ENCODE measurements at regions not wholly inside any gene's neighbourhood (a gene's known extent, or its start where the extent isn't known, plus 50 kb on each side); places are given as distances from the start of the nearest gene placed in this dataset.
A peak's percentile ranks its signal among the peaks of the same experiment; 100 is the strongest.

DNA sequence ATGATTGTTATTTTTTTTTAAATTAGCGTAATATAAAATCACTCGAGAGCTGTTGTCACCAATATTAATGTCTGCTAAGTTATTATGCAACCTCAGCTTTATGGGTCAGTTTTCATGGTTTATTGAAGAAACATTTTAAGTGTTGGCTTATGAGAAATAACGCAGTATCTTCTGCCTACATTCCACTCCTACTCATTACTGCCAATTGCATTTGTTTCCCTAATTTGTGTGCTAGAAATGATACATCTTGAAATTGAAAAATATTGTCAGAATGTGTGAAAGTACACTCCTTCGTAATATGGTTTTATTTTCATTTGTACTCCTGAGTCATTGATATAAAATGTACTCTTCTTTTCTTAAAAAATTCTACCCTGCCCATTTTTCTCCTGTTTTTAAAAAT, 333.3 kb upstream of the HSF2 start:
- intact Hi-C loops (cut with micrococcal nuclease) = no loop called here
- no peak overlapping the region for H3K27ac ChIP-seq (ENCODE audit: low read depth, low read length)
- no peaks in the 10 kb centered on the region for H3K4me1 ChIP-seq (ENCODE audit: insufficient read depth, low read length)
- CTCF ChIA-PET (ENCODE audit: partially characterized antibody) = no interaction called here
- no peaks in the 10 kb centered on the region for H3K4me1 Mint-ChIP-seq
- H3K9me3 ChIP-seq (ENCODE audit: control insufficient read depth in 1 of 2, low read length in 2 of 2) = no peaks in the 10 kb centered on the region
- peaks cover 0 to 4% (median 0%) of the 10 kb centered on the region in 8 donors for H3K9me3 Mint-ChIP-seq
- H3K27me3 ChIP-seq (ENCODE audit: insufficient read depth, low read length) = no peaks in the 10 kb centered on the region
- H3K4me3 ChIP-seq (ENCODE audit: low read length in 2 of 2) = no peak overlapping the region
- no peaks in the 10 kb centered on the region for H3K36me3 ChIP-seq (ENCODE audit: insufficient read depth, low read length)
- H3K27me3 Mint-ChIP-seq = no peaks in the 10 kb centered on the region
- POLR2A ChIA-PET (ENCODE audit: partially characterized antibody) = no interaction called here
- no peak overlapping the region for H3K4me3 Mint-ChIP-seq
- DNase-seq = no peak
- H3K36me3 Mint-ChIP-seq = no peaks in the 10 kb centered on the region
- H3K27ac Mint-ChIP-seq = no peak overlapping the region

DNA sequence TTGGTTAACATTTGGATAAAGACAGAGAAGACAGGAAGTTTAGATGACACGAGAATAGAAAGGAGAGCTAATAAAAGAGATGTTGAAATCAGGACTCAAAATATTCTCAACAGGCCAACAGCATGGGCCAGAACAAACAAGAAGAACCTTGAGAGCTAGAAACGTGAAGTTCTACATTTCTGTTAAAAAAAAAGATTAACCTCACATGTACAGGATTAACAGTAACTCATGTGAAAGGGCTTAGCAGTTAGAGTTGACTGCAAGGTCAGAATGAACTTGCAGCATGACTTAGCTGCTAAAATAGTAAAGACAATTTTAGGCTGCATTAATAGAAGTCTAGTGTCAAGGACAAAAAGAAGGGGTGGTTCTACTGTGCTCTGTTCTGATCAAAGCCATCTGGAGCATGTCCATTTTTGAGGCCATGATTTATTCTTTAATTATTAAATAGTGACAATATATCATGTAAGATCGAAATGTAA, 331.1 kb upstream of the HSF2 start:
- Mint-ChIP-seq H3K36me3 (no peaks in the 10 kb centered on the region), H3K4me3 (no peak overlapping the region), H3K4me1 (no peaks in the 10 kb centered on the region), H3K27me3 (no peaks in the 10 kb centered on the region), H3K9me3 (peaks cover 0 to 7% (median 0%) of the 10 kb centered on the region in 8 donors), H3K27ac (no peak overlapping the region)
- H3K4me1 ChIP-seq (ENCODE audit: insufficient read depth, low read length) = no peaks in the 10 kb centered on the region
- H3K4me3 ChIP-seq (ENCODE audit: low read length in 2 of 2) = no peak overlapping the region
- no peak for DNase-seq
- no peak overlapping the region for H3K27ac ChIP-seq (ENCODE audit: low read depth, low read length)
- CTCF ChIA-PET (ENCODE audit: partially characterized antibody) = interaction anchor here (0.5 kb wide), 1 partner anchor 42 kb away, joined by 3 read pairs; no protein-coding TSS in a partner anchor
- H3K36me3 ChIP-seq (ENCODE audit: insufficient read depth, low read length) = no peaks in the 10 kb centered on the region
- H3K9me3 ChIP-seq (ENCODE audit: control insufficient read depth in 1 of 2, low read length in 2 of 2) = no peaks in the 10 kb centered on the region
- POLR2A ChIA-PET (ENCODE audit: partially characterized antibody) = no interaction called here
- intact Hi-C loops (cut with micrococcal nuclease) = no loop called here
- H3K27me3 ChIP-seq (ENCODE audit: insufficient read depth, low read length) = no peaks in the 10 kb centered on the region

DNA sequence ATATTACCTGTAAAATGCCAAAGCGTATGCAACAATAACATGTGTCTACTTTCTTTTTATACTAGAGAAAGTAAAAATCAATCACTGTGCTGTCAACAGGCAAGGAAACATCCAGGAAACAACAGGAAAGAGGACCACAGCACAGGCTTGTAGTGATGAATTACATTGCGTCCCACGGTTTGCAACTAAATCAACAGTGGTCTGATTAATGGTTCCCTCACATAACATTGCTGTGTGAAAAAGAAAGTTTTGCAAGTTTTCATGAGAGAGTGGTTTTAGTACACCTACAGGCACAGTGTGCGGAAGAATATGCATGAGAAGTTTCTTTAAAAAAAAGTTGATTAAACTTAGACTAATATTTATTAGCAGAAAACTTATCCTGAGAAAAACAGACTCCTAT, 329.5 kb upstream of the HSF2 start:
- DNase-seq = no peak
- Mint-ChIP-seq H3K36me3 (no peaks in the 10 kb centered on the region), H3K4me1 (no peaks in the 10 kb centered on the region), H3K4me3 (no peak overlapping the region), H3K27me3 (no peaks in the 10 kb centered on the region), H3K9me3 (peaks cover 0 to 7% (median 0%) of the 10 kb centered on the region in 8 donors), H3K27ac (no peak overlapping the region)
- no peak overlapping the region for H3K4me3 ChIP-seq (ENCODE audit: low read length in 2 of 2)
- no peaks in the 10 kb centered on the region for H3K27me3 ChIP-seq (ENCODE audit: insufficient read depth, low read length)
- intact Hi-C loops (cut with micrococcal nuclease) = no loop called here
- no peaks in the 10 kb centered on the region for H3K9me3 ChIP-seq (ENCODE audit: control insufficient read depth in 1 of 2, low read length in 2 of 2)
- no peaks in the 10 kb centered on the region for H3K36me3 ChIP-seq (ENCODE audit: insufficient read depth, low read length)
- CTCF ChIA-PET (ENCODE audit: partially characterized antibody) = no interaction called here
- H3K27ac ChIP-seq (ENCODE audit: low read depth, low read length) = no peak overlapping the region
- H3K4me1 ChIP-seq (ENCODE audit: insufficient read depth, low read length) = no peaks in the 10 kb centered on the region
- POLR2A ChIA-PET (ENCODE audit: partially characterized antibody) = no interaction called here

DNA sequence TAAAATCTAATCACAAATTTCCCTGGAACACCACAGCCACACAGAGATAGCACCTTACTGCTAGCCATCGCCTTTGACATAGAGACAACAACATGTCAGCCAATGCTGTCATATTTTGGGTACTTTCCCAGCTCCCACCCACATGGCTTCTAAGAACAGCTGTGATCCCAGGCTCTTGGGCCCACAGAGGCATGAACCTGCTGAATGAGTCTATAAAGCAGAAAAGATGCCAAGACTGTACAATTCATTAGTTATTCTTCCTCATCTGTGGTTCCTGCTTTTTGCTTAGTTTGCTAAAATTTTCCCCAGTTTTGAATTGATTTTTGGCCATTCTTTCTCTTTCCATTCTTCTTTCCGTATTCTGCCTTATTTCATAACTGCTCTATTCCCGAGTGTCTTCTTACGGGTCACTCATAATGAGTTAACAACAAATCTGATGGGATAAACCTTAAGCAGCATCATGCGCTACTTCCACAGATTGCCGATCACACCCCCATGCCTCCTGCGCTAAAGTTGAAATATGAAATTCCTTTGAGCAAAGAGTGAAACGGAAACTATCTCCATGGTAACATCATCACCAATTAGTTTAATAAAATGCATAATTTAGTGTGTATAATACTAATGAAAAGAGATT, 327.3 kb upstream of the HSF2 start:
- ChIA-PET POLR2A (ENCODE audit: partially characterized antibody) (no interaction called here), CTCF (ENCODE audit: partially characterized antibody) (interaction anchor here (0.8 kb wide), 1 partner anchor 10 kb away, joined by 3 read pairs; no protein-coding TSS in a partner anchor)
- Histone ChIP-seq H3K27me3 (ENCODE audit: insufficient read depth, low read length) (no peaks in the 10 kb centered on the region), H3K36me3 (ENCODE audit: insufficient read depth, low read length) (no peaks in the 10 kb centered on the region), H3K4me1 (ENCODE audit: insufficient read depth, low read length) (no peaks in the 10 kb centered on the region), H3K27ac (ENCODE audit: low read depth, low read length) (no peak overlapping the region), H3K4me3 (ENCODE audit: low read length in 2 of 2) (no peak overlapping the region), H3K9me3 (ENCODE audit: control insufficient read depth in 1 of 2, low read length in 2 of 2) (no peaks in the 10 kb centered on the region)
- intact Hi-C loops (cut with micrococcal nuclease) = no loop called here
- no peaks in the 10 kb centered on the region for H3K36me3 Mint-ChIP-seq
- H3K4me1 Mint-ChIP-seq = no peaks in the 10 kb centered on the region
- H3K27ac Mint-ChIP-seq = peak overlapping the region in 1 of 7 donors; percentile 7
- no peak for DNase-seq
- no peak overlapping the region for H3K4me3 Mint-ChIP-seq
- H3K27me3 Mint-ChIP-seq = no peaks in the 10 kb centered on the region
- H3K9me3 Mint-ChIP-seq = peaks cover 0 to 7% (median 0%) of the 10 kb centered on the region in 8 donors

DNA sequence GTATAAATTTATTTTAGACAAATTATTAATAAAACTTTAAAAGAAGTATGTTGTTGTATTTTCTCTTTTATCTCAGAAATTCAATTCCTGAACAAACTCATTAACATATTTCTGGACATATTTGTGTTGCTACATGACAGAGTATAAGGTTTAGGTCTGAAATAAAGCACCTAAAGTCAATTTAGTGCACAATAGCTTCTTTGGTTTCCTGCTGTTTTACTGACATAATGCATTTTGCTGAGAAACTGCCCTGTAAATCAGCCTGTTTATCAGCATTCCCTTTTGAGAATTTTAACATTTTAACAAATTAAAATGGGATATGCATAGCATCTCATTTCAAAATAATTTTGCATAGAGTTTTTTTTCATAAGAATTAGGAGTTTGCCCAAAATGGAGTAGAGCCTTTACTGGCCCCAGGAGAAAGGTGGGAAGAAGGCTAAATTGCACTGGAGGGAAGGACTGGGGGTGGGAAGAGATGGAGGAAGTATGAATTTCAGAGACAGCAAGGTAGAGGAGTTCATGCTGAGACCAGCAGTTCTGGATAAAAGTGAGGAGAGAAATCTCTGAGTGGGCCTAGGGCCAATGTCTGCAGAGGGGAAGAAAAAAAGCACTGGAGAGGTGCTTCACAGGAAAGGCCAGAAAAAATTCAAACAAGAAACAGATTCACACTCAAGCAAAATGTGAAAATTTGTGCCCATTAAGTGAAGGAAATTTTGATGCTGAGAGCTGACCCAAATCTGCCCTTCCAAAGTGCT, 324.2 kb upstream of the HSF2 start:
- Mint-ChIP-seq H3K27me3 (no peaks in the 10 kb centered on the region), H3K36me3 (no peaks in the 10 kb centered on the region), H3K4me1 (no peaks in the 10 kb centered on the region), H3K9me3 (peaks cover 0 to 6% (median 0%) of the 10 kb centered on the region in 8 donors), H3K27ac (no peak overlapping the region), H3K4me3 (no peak overlapping the region)
- no peak overlapping the region for H3K27ac ChIP-seq (ENCODE audit: low read depth, low read length)
- H3K4me1 ChIP-seq (ENCODE audit: insufficient read depth, low read length) = no peaks in the 10 kb centered on the region
- ChIA-PET POLR2A (ENCODE audit: partially characterized antibody) (no interaction called here), CTCF (ENCODE audit: partially characterized antibody) (no interaction called here)
- no peaks in the 10 kb centered on the region for H3K9me3 ChIP-seq (ENCODE audit: control insufficient read depth in 1 of 2, low read length in 2 of 2)
- intact Hi-C loops (cut with micrococcal nuclease) = no loop called here
- no peak for DNase-seq
- no peaks in the 10 kb centered on the region for H3K36me3 ChIP-seq (ENCODE audit: insufficient read depth, low read length)
- no peaks in the 10 kb centered on the region for H3K27me3 ChIP-seq (ENCODE audit: insufficient read depth, low read length)
- H3K4me3 ChIP-seq (ENCODE audit: low read length in 2 of 2) = no peak overlapping the region

DNA sequence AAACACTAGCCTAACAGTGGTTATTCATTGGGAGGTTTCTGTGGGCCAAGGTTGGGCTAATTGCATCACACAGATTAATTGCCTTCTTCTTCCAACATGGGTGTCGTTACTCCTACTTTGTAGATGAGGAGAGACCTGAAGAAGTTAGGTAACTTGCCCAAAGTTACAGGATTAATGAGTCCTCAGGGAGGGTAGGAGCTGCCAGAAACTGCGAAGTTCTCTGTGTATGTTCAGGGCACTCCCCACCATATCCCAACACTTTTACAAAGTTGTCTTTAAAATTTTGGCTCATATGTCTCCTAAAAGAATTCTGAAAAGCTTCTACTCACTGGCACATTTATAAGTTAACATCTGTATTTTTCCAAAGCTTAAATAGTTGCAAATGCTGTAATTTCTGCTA, 323.5 kb upstream of the HSF2 start:
- Histone ChIP-seq H3K27ac (ENCODE audit: low read depth, low read length) (no peak overlapping the region), H3K4me3 (ENCODE audit: low read length in 2 of 2) (no peak overlapping the region), H3K9me3 (ENCODE audit: control insufficient read depth in 1 of 2, low read length in 2 of 2) (no peaks in the 10 kb centered on the region), H3K27me3 (ENCODE audit: insufficient read depth, low read length) (no peaks in the 10 kb centered on the region), H3K36me3 (ENCODE audit: insufficient read depth, low read length) (no peaks in the 10 kb centered on the region), H3K4me1 (ENCODE audit: insufficient read depth, low read length) (no peaks in the 10 kb centered on the region)
- Mint-ChIP-seq H3K4me1 (no peaks in the 10 kb centered on the region), H3K36me3 (no peaks in the 10 kb centered on the region), H3K27me3 (no peaks in the 10 kb centered on the region), H3K4me3 (no peak overlapping the region), H3K27ac (no peak overlapping the region), H3K9me3 (peaks cover 0 to 7% (median 0%) of the 10 kb centered on the region in 8 donors)
- ChIA-PET POLR2A (ENCODE audit: partially characterized antibody) (no interaction called here), CTCF (ENCODE audit: partially characterized antibody) (no interaction called here)
- intact Hi-C loops (cut with micrococcal nuclease) = no loop called here
- no peak for DNase-seq

DNA sequence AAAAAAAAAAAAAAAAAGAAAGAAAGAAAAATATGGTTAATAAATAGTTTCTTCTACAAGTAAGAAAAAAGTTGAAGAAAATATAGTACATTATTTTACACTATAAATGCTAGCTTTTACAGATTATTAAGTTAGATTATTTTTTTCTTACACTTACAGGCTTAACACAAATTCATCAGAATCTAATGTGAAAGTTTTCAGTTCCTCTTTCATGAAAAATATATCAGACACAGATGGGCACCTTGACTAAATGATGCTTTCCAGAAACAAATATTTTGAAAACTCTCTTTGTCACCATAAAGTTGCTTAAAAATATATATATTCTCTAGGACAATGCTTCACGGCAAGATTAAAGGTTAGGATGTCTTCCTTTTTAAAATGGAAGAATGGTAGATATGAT, 321.8 kb upstream of the HSF2 start:
- Histone ChIP-seq H3K9me3 (ENCODE audit: control insufficient read depth in 1 of 2, low read length in 2 of 2) (no peaks in the 10 kb centered on the region), H3K27ac (ENCODE audit: low read depth, low read length) (no peak overlapping the region), H3K4me1 (ENCODE audit: insufficient read depth, low read length) (no peaks in the 10 kb centered on the region), H3K36me3 (ENCODE audit: insufficient read depth, low read length) (no peaks in the 10 kb centered on the region), H3K27me3 (ENCODE audit: insufficient read depth, low read length) (no peaks in the 10 kb centered on the region), H3K4me3 (ENCODE audit: low read length in 2 of 2) (no peak overlapping the region)
- no peaks in the 10 kb centered on the region for H3K4me1 Mint-ChIP-seq
- H3K27ac Mint-ChIP-seq = no peak overlapping the region
- no peak overlapping the region for H3K4me3 Mint-ChIP-seq
- H3K9me3 Mint-ChIP-seq = peaks cover 0 to 4% (median 0%) of the 10 kb centered on the region in 8 donors
- no peak for DNase-seq
- no peaks in the 10 kb centered on the region for H3K36me3 Mint-ChIP-seq
- ChIA-PET CTCF (ENCODE audit: partially characterized antibody) (no interaction called here), POLR2A (ENCODE audit: partially characterized antibody) (no interaction called here)
- intact Hi-C loops (cut with micrococcal nuclease) = no loop called here
- no peaks in the 10 kb centered on the region for H3K27me3 Mint-ChIP-seq
